Activated naive CD4-positive, alpha-beta T cell treated with anti-CD3 and anti-CD28 coated beads, Interleukin-2, amount 10 ng/mL, durations not matched to agents 7 days and 5 days (primary cell): ENCODE measurements at regions not wholly inside any gene's neighbourhood (a gene's known extent, or its start where the extent isn't known, plus 50 kb on each side); places are given as distances from the start of the nearest gene placed in this dataset.
"Not testable (repeated sequence)": the region's sequence is repeated elsewhere in the genome, so short reads cannot be mapped to it uniquely, and the experiment has no call there.

Source experiments
- CTCF ChIA-PET: fragments of 350-600 bp; sonication (Branson Sonifier 250); formaldehyde crosslinking; loops from one replicate; lab custom pipeline; 2021; ENCODE audit warnings: antibody characterized with exemption; lab: Charles Lee
- DNase-seq: peaks from one replicate; pipeline ENCODE4 v3.0.0-alpha.2; 2020
- H3K27ac Mint-ChIP-seq: one replicate; pipeline ENCODE4 v1.8.0; 2021; ENCODE audit warnings: mild to moderate bottlenecking, moderate library complexity, mixed read lengths
- H3K27me3 Mint-ChIP-seq: one replicate; pipeline ENCODE4 v1.8.0; 2021; ENCODE audit warnings: mild to moderate bottlenecking, mixed read lengths
- H3K36me3 Mint-ChIP-seq: one replicate; pipeline ENCODE4 v1.8.0; 2021; ENCODE audit warnings: mixed read lengths
- H3K4me1 Mint-ChIP-seq: one replicate; pipeline ENCODE4 v1.8.0; 2021; ENCODE audit warnings: mixed read lengths
- H3K4me3 Mint-ChIP-seq: one replicate; pipeline ENCODE4 v1.8.0; 2021; ENCODE audit warnings: mild to moderate bottlenecking, moderate library complexity, mixed read lengths
- H3K9me3 Mint-ChIP-seq: one replicate; pipeline ENCODE4 v1.8.0; 2021; ENCODE audit warnings: mixed read lengths

GRCh38 chr13:88217372-88217771, 546.2 kb downstream of the SLITRK5 start:
- peaks cover 7% of the 10 kb centered on the region for H3K9me3 Mint-ChIP-seq
- H3K36me3 Mint-ChIP-seq, result no peaks in the 10 kb centered on the region
- H3K27me3 Mint-ChIP-seq, result no peaks in the 10 kb centered on the region
- no peak overlapping the region for H3K27ac Mint-ChIP-seq
- no peak for DNase-seq
- H3K4me3 Mint-ChIP-seq, result no peak overlapping the region
- no peaks in the 10 kb centered on the region for H3K4me1 Mint-ChIP-seq
- CTCF ChIA-PET, result no interaction called here

GRCh38 chr13:88217883-88218282, 546.7 kb downstream of the SLITRK5 start:
- H3K4me3 Mint-ChIP-seq, result no peak overlapping the region
- CTCF ChIA-PET, result no interaction called here

GRCh38 chr13:88223958-88224357, 552.8 kb downstream of the SLITRK5 start:
- Mint-ChIP-seq H3K27me3 (no peaks in the 10 kb centered on the region), H3K9me3 (peaks cover 11% of the 10 kb centered on the region), H3K36me3 (no peaks in the 10 kb centered on the region), H3K27ac (no peak overlapping the region), H3K4me1 (no peaks in the 10 kb centered on the region), H3K4me3 (no peak overlapping the region)
- CTCF ChIA-PET, result no interaction called here
- DNase-seq, result no peak

More at GRCh38 chr13:88217883-88218282, 546.7 kb downstream of the SLITRK5 start:
- peaks cover 7% of the 10 kb centered on the region for H3K9me3 Mint-ChIP-seq
- no peak for DNase-seq
- no peak overlapping the region for H3K27ac Mint-ChIP-seq
- no peaks in the 10 kb centered on the region for H3K27me3 Mint-ChIP-seq
- no peaks in the 10 kb centered on the region for H3K4me1 Mint-ChIP-seq
- H3K36me3 Mint-ChIP-seq, result no peaks in the 10 kb centered on the region

- Mint-ChIP-seq H3K27ac (no peak overlapping the region), H3K4me1 (no peaks in the 10 kb centered on the region)
- CTCF ChIA-PET, result no interaction called here
These were observed 564.3 kb downstream of the SLITRK5 start for GRCh38 chr13:88235441-88235840.

GRCh38 chr13:88246239-88246638, 575.1 kb downstream of the SLITRK5 start:
- CTCF ChIA-PET, result no interaction called here
- H3K4me1 Mint-ChIP-seq, result no peaks in the 10 kb centered on the region
- no peaks in the 10 kb centered on the region for H3K27me3 Mint-ChIP-seq
- no peak overlapping the region for H3K27ac Mint-ChIP-seq
- no peak overlapping the region for H3K4me3 Mint-ChIP-seq
- no peak for DNase-seq
- no peaks in the 10 kb centered on the region for H3K36me3 Mint-ChIP-seq
- no peaks in the 10 kb centered on the region for H3K9me3 Mint-ChIP-seq

More at GRCh38 chr13:88235441-88235840, 564.3 kb downstream of the SLITRK5 start:
- Mint-ChIP-seq H3K27me3 (no peaks in the 10 kb centered on the region), H3K9me3 (no peaks in the 10 kb centered on the region), H3K4me3 (no peak overlapping the region), H3K36me3 (no peaks in the 10 kb centered on the region)
- DNase-seq, result no peak

DNA sequence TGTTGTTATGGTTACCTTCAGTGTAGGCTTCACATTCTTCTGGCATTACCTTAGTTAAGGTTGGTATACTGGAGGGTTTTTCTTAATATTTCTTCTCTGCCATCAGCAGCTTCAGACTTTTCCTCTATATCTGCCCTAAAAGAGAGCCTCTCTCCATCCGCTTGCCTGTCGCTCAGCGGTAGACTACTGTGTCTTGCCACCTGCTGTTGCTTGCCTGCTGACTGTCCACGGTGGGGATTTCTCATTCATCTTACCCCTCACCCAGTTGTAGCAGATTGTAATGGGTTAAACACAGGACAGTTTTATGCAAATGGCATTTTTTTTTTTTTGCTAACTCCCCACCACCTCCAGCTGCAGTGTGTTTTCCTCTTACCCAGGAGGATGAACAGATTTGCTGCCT, 577.2 kb downstream of the SLITRK5 start:
- no peak for DNase-seq
- H3K36me3 Mint-ChIP-seq, result no peaks in the 10 kb centered on the region

DNA sequence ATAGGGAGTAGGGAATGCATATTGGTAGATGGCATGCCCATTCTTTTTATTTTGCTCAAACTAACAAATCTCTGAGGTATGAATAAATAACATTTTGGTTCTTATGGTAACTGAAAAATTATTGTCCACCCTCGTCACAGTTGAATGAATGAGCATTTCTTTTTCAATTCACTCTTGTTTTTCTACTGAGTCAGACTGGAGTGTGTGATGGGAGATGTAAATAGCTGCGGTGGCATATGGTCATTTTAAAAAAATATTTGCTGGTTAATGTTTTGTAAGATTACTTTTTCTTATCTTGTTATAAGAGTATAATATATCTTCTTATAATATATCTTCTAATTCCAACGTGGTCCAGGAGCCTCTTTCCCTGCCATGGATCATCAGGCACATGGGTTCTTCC, 586.5 kb downstream of the SLITRK5 start:
- CTCF ChIA-PET, result no interaction called here
- no peaks in the 10 kb centered on the region for H3K36me3 Mint-ChIP-seq
- DNase-seq, result no peak
- H3K27ac Mint-ChIP-seq, result no peak overlapping the region
- no peaks in the 10 kb centered on the region for H3K27me3 Mint-ChIP-seq
- peaks cover 6% of the 10 kb centered on the region for H3K9me3 Mint-ChIP-seq
- no peak overlapping the region for H3K4me3 Mint-ChIP-seq
- H3K4me1 Mint-ChIP-seq, result no peaks in the 10 kb centered on the region

More for the DNA sequence above, 577.2 kb downstream of the SLITRK5 start:
- CTCF ChIA-PET, result no interaction called here
- no peaks in the 10 kb centered on the region for H3K4me1 Mint-ChIP-seq
- H3K27me3 Mint-ChIP-seq, result no peaks in the 10 kb centered on the region
- peaks cover 2% of the 10 kb centered on the region for H3K9me3 Mint-ChIP-seq
- H3K27ac Mint-ChIP-seq, result no peak overlapping the region
- H3K4me3 Mint-ChIP-seq, result no peak overlapping the region

DNA sequence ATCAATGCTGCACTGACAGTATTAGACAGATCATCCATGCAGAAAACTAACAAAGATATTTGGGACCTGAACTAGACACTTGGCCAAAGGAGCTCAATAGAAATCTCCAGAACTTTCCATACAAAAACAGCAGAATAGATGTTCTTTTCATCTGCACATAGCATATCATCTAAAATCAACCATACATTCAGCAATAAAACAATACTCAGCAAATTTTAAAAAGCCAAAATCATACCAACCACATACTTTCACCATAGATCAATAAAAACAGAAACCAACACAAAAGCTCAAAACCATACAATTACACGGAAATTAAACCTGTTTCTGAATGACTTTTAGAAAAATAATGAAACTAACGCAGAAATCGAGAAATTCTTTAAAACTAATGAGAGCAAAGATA, 592.6 kb downstream of the SLITRK5 start:
- no peak overlapping the region for H3K4me3 Mint-ChIP-seq
- no peaks in the 10 kb centered on the region for H3K4me1 Mint-ChIP-seq
- no peaks in the 10 kb centered on the region for H3K36me3 Mint-ChIP-seq
- CTCF ChIA-PET, result no interaction called here
- no peak for DNase-seq
- peaks cover 5% of the 10 kb centered on the region for H3K9me3 Mint-ChIP-seq
- H3K27me3 Mint-ChIP-seq, result no peaks in the 10 kb centered on the region
- no peak overlapping the region for H3K27ac Mint-ChIP-seq

- H3K27ac Mint-ChIP-seq, result no peak overlapping the region
- peaks cover 8% of the 10 kb centered on the region for H3K9me3 Mint-ChIP-seq
- H3K4me1 Mint-ChIP-seq, result no peaks in the 10 kb centered on the region
- CTCF ChIA-PET, result no interaction called here
- H3K36me3 Mint-ChIP-seq, result no peaks in the 10 kb centered on the region
- DNase-seq, result no peak
- H3K27me3 Mint-ChIP-seq, result no peaks in the 10 kb centered on the region
- no peak overlapping the region for H3K4me3 Mint-ChIP-seq
These were observed 610.7 kb downstream of the SLITRK5 start for GRCh38 chr13:88281841-88282240.

DNA sequence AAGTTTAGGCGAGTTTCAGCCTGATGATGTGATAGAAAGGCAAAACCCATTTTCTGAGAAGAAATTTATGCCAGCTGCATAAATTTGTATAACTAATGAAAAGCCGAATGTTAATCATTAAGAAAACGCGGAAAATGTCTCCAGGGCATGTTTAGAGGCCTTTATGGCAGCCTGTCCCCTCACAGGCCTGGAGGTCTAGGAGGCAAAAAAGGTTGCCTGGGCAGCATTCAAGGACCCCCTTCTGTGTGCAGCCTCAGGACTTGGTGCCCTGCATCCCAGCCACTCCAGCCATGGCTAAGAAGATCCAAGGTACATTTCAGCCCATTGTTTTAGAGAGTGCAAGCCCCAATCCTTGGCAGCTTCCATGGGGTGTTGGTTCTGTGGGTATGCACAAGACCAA, 614.2 kb downstream of the SLITRK5 start:
- Mint-ChIP-seq H3K27me3 (no peaks in the 10 kb centered on the region), H3K4me1 (no peaks in the 10 kb centered on the region), H3K27ac (no peak overlapping the region), H3K9me3 (peaks cover 10% of the 10 kb centered on the region), H3K4me3 (no peak overlapping the region), H3K36me3 (no peaks in the 10 kb centered on the region)
- CTCF ChIA-PET, result no interaction called here
- DNase-seq, result no peak

GRCh38 chr13:88288326-88288725, 617.2 kb downstream of the SLITRK5 start:
- Mint-ChIP-seq H3K27me3 (no peaks in the 10 kb centered on the region), H3K9me3 (peaks cover 9% of the 10 kb centered on the region), H3K27ac (no peak overlapping the region), H3K4me1 (no peaks in the 10 kb centered on the region), H3K4me3 (no peak overlapping the region), H3K36me3 (no peaks in the 10 kb centered on the region)
- DNase-seq, result no peak
- CTCF ChIA-PET, result no interaction called here

DNA sequence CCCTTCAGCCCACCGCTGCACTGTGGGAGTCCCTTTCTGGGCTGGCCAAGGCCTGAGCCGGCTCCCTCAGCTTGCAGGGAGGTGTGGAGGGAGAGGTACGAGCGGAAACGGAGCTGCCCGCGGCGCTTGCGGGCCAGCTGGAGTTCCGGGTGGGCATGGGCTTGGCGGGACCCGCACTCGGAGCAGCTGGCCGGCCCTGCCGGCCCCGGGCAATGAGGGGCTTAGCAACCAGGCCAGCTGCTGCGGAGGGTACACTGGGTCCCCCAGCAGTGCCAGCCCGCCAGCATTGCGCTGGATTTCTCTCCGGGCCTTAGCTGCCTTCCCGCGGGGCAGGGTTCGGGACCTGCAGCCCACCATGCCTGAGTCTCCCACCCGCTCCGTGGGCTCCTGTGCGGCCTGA, 620.6 kb downstream of the SLITRK5 start:
- H3K4me3 Mint-ChIP-seq, result not testable (repeated sequence)

GRCh38 chr13:88294368-88294767, 623.2 kb downstream of the SLITRK5 start:
- CTCF ChIA-PET, result no interaction called here
- H3K9me3 Mint-ChIP-seq, result peaks cover 2% of the 10 kb centered on the region
- DNase-seq, result no peak
- no peaks in the 10 kb centered on the region for H3K36me3 Mint-ChIP-seq
- H3K4me3 Mint-ChIP-seq, result no peak overlapping the region
- no peaks in the 10 kb centered on the region for H3K27me3 Mint-ChIP-seq
- H3K27ac Mint-ChIP-seq, result no peak overlapping the region
- H3K4me1 Mint-ChIP-seq, result no peaks in the 10 kb centered on the region

More for the DNA sequence above, 620.6 kb downstream of the SLITRK5 start:
- H3K9me3 Mint-ChIP-seq, CTCF ChIA-PET, H3K27me3 Mint-ChIP-seq, H3K36me3 Mint-ChIP-seq, H3K27ac Mint-ChIP-seq, DNase-seq, H3K4me1 Mint-ChIP-seq: not testable (repeated sequence)

GRCh38 chr13:88303157-88303556, 632.0 kb downstream of the SLITRK5 start:
- CTCF ChIA-PET, result no interaction called here
- no peaks in the 10 kb centered on the region for H3K27me3 Mint-ChIP-seq
- no peak overlapping the region for H3K27ac Mint-ChIP-seq
- H3K9me3 Mint-ChIP-seq, result peaks cover 16% of the 10 kb centered on the region
- no peaks in the 10 kb centered on the region for H3K4me1 Mint-ChIP-seq
- no peaks in the 10 kb centered on the region for H3K36me3 Mint-ChIP-seq
- no peak for DNase-seq
- H3K4me3 Mint-ChIP-seq, result no peak overlapping the region

GRCh38 chr13:88303605-88304004, 632.4 kb downstream of the SLITRK5 start:
- no peak for DNase-seq
- no peaks in the 10 kb centered on the region for H3K36me3 Mint-ChIP-seq
- no peak overlapping the region for H3K4me3 Mint-ChIP-seq
- H3K9me3 Mint-ChIP-seq, result peaks cover 16% of the 10 kb centered on the region
- no peak overlapping the region for H3K27ac Mint-ChIP-seq
- H3K27me3 Mint-ChIP-seq, result no peaks in the 10 kb centered on the region
- CTCF ChIA-PET, result no interaction called here
- no peaks in the 10 kb centered on the region for H3K4me1 Mint-ChIP-seq

GRCh38 chr13:88314496-88314895, 643.3 kb downstream of the SLITRK5 start:
- CTCF ChIA-PET, result no interaction called here
- Mint-ChIP-seq H3K4me1 (no peaks in the 10 kb centered on the region), H3K4me3 (no peak overlapping the region), H3K27me3 (no peaks in the 10 kb centered on the region), H3K36me3 (no peaks in the 10 kb centered on the region), H3K9me3 (peaks cover 4% of the 10 kb centered on the region), H3K27ac (no peak overlapping the region)
- DNase-seq, result no peak
